ENCODE measurements at regions not wholly inside any gene's neighbourhood (a gene's known extent, or its start where the extent isn't known, plus 50 kb on each side); places are given as distances from the start of the nearest gene placed in this dataset.

DNA sequence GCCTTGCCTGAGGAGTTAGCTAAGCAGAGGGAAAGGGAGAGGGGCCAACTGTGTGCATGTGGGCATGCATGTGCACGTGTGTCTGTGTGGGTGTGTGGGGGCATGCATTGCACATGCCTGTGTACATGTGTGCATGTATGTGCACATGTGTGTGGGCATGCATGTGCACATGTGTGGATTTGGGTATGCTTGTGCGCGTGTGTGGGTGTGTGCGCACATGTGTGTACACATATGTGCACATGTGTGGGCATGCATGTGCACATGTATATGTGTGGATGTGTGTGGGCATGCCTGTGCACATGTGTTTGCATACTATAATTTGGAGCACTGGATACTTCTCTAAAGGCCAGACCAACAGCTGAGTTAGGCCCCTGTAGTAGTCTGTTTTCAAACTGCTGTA lies 350.0 kb downstream of the PRDM2 start:
- H3K4me1 Mint-ChIP-seq = no peaks in the 10 kb centered on the region
- intact Hi-C loops (cut with micrococcal nuclease) = no loop called here
- Histone ChIP-seq H3K4me1 (ENCODE audit: control insufficient read depth in 1 of 2, insufficient read depth in 2 of 2, low read length in 2 of 2) (no peaks in the 10 kb centered on the region), H3K79me2 (ENCODE audit: insufficient read depth, low read length) (no peaks in the 10 kb centered on the region), H3K4me2 (replicated peaks; ENCODE audit: extremely low read depth, low read length, poor library complexity, severe bottlenecking) (no peak overlapping the region), H2AFZ (ENCODE audit: insufficient read depth, low read depth, low read length, poor library complexity, severe bottlenecking) (no peak overlapping the region), H3K27me3 (ENCODE audit: control insufficient read depth in 2 of 2, insufficient read depth in 2 of 2, low read length in 2 of 2) (no peaks in the 10 kb centered on the region), H3K9me3 (replicated peaks in 1 of 2; ENCODE audit: control insufficient read depth in 1 of 2, insufficient read depth in 1 of 2, low read length in 2 of 2) (peaks cover 0 to 9% of the 10 kb centered on the region in 2 donors), H3K36me3 (replicated peaks in 1 of 2; ENCODE audit: control insufficient read depth in 1 of 2, insufficient read depth in 2 of 2, low read length in 2 of 2) (no peaks in the 10 kb centered on the region), H4K20me1 (ENCODE audit: insufficient read depth, low read length) (no peaks in the 10 kb centered on the region), H3K27ac (ENCODE audit: low read depth in 1 of 2, low read length in 2 of 2) (no peak overlapping the region), H3K4me3 (replicated peaks in 1 of 3; ENCODE audit: low read depth in 2 of 3, low read length in 3 of 3) (no peak overlapping the region), H3K9ac (ENCODE audit: insufficient read depth, low read length, poor library complexity, severe bottlenecking) (no peak overlapping the region)
- peaks cover 0 to 6% (median 1%) of the 10 kb centered on the region in 3 donors for H3K27me3 Mint-ChIP-seq (ENCODE audit: low read depth in 3 of 3)
- no peaks in the 10 kb centered on the region for H3K36me3 Mint-ChIP-seq
- DNase-seq = no peak
- TF ChIP-seq, protein P1, sequence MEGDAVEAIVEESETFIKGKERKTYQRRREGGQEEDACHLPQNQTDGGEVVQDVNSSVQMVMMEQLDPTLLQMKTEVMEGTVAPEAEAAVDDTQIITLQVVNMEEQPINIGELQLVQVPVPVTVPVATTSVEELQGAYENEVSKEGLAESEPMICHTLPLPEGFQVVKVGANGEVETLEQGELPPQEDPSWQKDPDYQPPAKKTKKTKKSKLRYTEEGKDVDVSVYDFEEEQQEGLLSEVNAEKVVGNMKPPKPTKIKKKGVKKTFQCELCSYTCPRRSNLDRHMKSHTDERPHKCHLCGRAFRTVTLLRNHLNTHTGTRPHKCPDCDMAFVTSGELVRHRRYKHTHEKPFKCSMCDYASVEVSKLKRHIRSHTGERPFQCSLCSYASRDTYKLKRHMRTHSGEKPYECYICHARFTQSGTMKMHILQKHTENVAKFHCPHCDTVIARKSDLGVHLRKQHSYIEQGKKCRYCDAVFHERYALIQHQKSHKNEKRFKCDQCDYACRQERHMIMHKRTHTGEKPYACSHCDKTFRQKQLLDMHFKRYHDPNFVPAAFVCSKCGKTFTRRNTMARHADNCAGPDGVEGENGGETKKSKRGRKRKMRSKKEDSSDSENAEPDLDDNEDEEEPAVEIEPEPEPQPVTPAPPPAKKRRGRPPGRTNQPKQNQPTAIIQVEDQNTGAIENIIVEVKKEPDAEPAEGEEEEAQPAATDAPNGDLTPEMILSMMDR (IDR thresholded peaks at IDR 0.05) = no peak
- 95% methylated on average over 2 of the region's 4 CpGs for WGBS (ENCODE audit: insufficient coverage)
- no peak overlapping the region for H3K27ac Mint-ChIP-seq
- no peak overlapping the region for H3K4me3 Mint-ChIP-seq
- H3K9me3 Mint-ChIP-seq = peaks cover 2 to 14% (median 8%) of the 10 kb centered on the region in 7 donors

DNA sequence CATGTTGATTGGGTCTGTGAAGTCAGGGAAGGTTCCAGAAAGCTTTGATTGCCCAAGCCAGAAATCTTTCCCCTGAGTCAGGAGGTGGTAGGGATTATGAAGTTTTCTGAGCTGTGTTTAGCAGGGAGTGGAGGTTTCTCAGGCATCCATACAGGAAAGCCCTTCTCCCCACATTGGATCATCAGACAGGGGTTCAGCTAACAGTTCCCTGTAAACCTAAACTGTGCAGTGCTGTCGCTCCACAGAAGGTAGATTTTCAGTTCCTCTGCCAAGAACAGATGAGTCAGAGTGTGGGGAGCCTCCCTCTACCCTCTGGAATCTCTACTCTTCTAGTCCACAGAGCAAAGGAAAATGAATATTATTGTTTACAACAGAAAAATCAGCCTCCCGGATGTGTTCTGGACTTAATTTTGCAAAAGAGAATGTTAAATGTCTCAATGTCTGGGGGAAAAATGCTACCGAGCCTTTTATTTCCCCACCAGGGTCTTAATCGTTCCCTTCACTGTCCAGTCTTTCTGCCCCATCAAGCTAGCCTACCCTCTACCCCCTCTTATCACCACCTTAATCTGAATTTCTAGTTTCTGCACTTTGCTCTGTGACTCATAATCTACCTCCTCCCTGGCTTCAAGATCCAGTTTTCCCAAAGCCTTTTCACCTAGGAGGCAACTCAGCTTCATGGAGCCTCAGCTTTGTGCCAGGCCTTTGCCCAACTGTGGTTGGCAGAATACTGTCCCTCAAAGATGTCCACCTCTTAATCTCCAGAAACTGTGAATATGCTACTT lies 355.6 kb downstream of the PRDM2 start:
- Mint-ChIP-seq H3K36me3 (no peaks in the 10 kb centered on the region), H3K9me3 (peaks cover 2 to 13% (median 6%) of the 10 kb centered on the region in 7 donors), H3K27ac (no peak overlapping the region), H3K4me1 (no peaks in the 10 kb centered on the region), H3K4me3 (no peak overlapping the region), H3K27me3 (ENCODE audit: low read depth in 3 of 3) (peaks cover 2 to 5% (median 3%) of the 10 kb centered on the region in 3 donors)
- no peaks in the 10 kb centered on the region for H3K36me3 ChIP-seq (replicated peaks in 1 of 2; ENCODE audit: control insufficient read depth in 1 of 2, insufficient read depth in 2 of 2, low read length in 2 of 2)
- no peak overlapping the region for H3K4me3 ChIP-seq (replicated peaks in 1 of 3; ENCODE audit: low read depth in 2 of 3, low read length in 3 of 3)
- H3K4me1 ChIP-seq (ENCODE audit: control insufficient read depth in 1 of 2, insufficient read depth in 2 of 2, low read length in 2 of 2) = no peaks in the 10 kb centered on the region
- no peak overlapping the region for H2AFZ ChIP-seq (ENCODE audit: insufficient read depth, low read depth, low read length, poor library complexity, severe bottlenecking)
- no peaks in the 10 kb centered on the region for H3K27me3 ChIP-seq (ENCODE audit: control insufficient read depth in 2 of 2, insufficient read depth in 2 of 2, low read length in 2 of 2)
- H3K9me3 ChIP-seq (replicated peaks in 1 of 2; ENCODE audit: control insufficient read depth in 1 of 2, insufficient read depth in 1 of 2, low read length in 2 of 2) = peaks cover 0 to 3% of the 10 kb centered on the region in 2 donors
- H3K27ac ChIP-seq (ENCODE audit: low read depth in 1 of 2, low read length in 2 of 2) = no peak overlapping the region
- no peaks in the 10 kb centered on the region for H4K20me1 ChIP-seq (ENCODE audit: insufficient read depth, low read length)
- intact Hi-C loops (cut with micrococcal nuclease) = no loop called here
- H3K4me2 ChIP-seq (replicated peaks; ENCODE audit: extremely low read depth, low read length, poor library complexity, severe bottlenecking) = no peak overlapping the region
- no peaks in the 10 kb centered on the region for H3K79me2 ChIP-seq (ENCODE audit: insufficient read depth, low read length)
- TF ChIP-seq, protein P1 (IDR thresholded peaks at IDR 0.05) = no peak
- no peak for DNase-seq
- WGBS (ENCODE audit: insufficient coverage) = 83% methylated on average over 1 of the region's 4 CpGs
- H3K9ac ChIP-seq (ENCODE audit: insufficient read depth, low read length, poor library complexity, severe bottlenecking) = no peak overlapping the region
